ENCODE measurements at regions not wholly inside any gene's neighbourhood (a gene's known extent, or its start where the extent isn't known, plus 50 kb on each side); places are given as distances from the start of the nearest gene placed in this dataset.

- DNase-seq (ENCODE audit: low spot score) = no peak
These were observed 51.4 kb upstream of the SOX2 start for GRCh38 chr3:181660337-181660736.

- no peak for DNase-seq (ENCODE audit: low spot score)
These were observed 74.3 kb upstream of the SOX2 start for GRCh38 chr3:181637456-181637855.

- no peak for DNase-seq (ENCODE audit: low spot score)
These were observed 74.7 kb upstream of the SOX2 start for GRCh38 chr3:181637056-181637455.

GRCh38 chr3:181635141-181635540 is 76.6 kb upstream of the SOX2 start:
- no peak for DNase-seq (ENCODE audit: low spot score)

GRCh38 chr3:181633556-181633955 is 78.2 kb upstream of the SOX2 start:
- no peak for DNase-seq (ENCODE audit: low spot score)

GRCh38 chr3:181631901-181632300 is 79.8 kb upstream of the SOX2 start:
- DNase-seq (ENCODE audit: low spot score) = no peak

GRCh38 chr3:181630853-181631252 is 80.9 kb upstream of the SOX2 start:
- no peak for DNase-seq (ENCODE audit: low spot score)

GRCh38 chr3:181629711-181630110 is 82.0 kb upstream of the SOX2 start:
- DNase-seq (ENCODE audit: low spot score) = no peak

GRCh38 chr3:181629029-181629428 is 82.7 kb upstream of the SOX2 start:
- DNase-seq (ENCODE audit: low spot score) = no peak

GRCh38 chr3:181628384-181628783 is 83.3 kb upstream of the SOX2 start:
- DNase-seq (ENCODE audit: low spot score) = no peak

GRCh38 chr3:181626036-181626435 is 85.7 kb upstream of the SOX2 start:
- DNase-seq (ENCODE audit: low spot score) = no peak

GRCh38 chr3:181623924-181624694 is 87.6 kb upstream of the SOX2 start:
- DNase-seq (ENCODE audit: low spot score) = no peak

GRCh38 chr3:181622365-181622764 is 89.4 kb upstream of the SOX2 start:
- no peak for DNase-seq (ENCODE audit: low spot score)

- DNase-seq (ENCODE audit: low spot score) = no peak
These were observed 91.8 kb upstream of the SOX2 start for GRCh38 chr3:181619897-181620296.

GRCh38 chr3:181618260-181618659 is 93.5 kb upstream of the SOX2 start:
- DNase-seq (ENCODE audit: low spot score) = no peak

- no peak for DNase-seq (ENCODE audit: low spot score)
These were observed 95.3 kb upstream of the SOX2 start for GRCh38 chr3:181616088-181617070.

- no peak for DNase-seq (ENCODE audit: low spot score)
These were observed 96.1 kb upstream of the SOX2 start for GRCh38 chr3:181615666-181616065.

- no peak for DNase-seq (ENCODE audit: low spot score)
These were observed 96.8 kb upstream of the SOX2 start for GRCh38 chr3:181614878-181615277.

GRCh38 chr3:181613813-181614212 is 97.9 kb upstream of the SOX2 start:
- DNase-seq (ENCODE audit: low spot score) = no peak

GRCh38 chr3:181613191-181613590 is 98.5 kb upstream of the SOX2 start:
- no peak for DNase-seq (ENCODE audit: low spot score)

- no peak for DNase-seq (ENCODE audit: low spot score)
These were observed 100.8 kb upstream of the SOX2 start for GRCh38 chr3:181610973-181611265.

- DNase-seq (ENCODE audit: low spot score) = no peak
These were observed 101.4 kb upstream of the SOX2 start for GRCh38 chr3:181610083-181610972.

Data from GM03348 (cell line).